GM18861 (cell line): ENCODE measurements at regions not wholly inside any gene's neighbourhood (a gene's known extent, or its start where the extent isn't known, plus 50 kb on each side); places are given as distances from the start of the nearest gene placed in this dataset.

Experiments
- ATAC-seq: cut with Tn5 transposase; IDR thresholded peaks from one replicate; pipeline ENCODE4 v1.9.1; 2021; ENCODE audit not compliant: unreplicated experiment

- peak; percentile 78 for ATAC-seq
Observed at GRCh38 chr6:99219788-99220187, 129.7 kb downstream of the FAXC start.

GRCh38 chr6:99216959-99217358, 132.5 kb downstream of the FAXC start:
- ATAC-seq = no peak

- no peak for ATAC-seq
Observed at GRCh38 chr6:99195986-99196655, 153.4 kb downstream of the FAXC start.

GRCh38 chr6:99192561-99192960, 156.9 kb downstream of the FAXC start:
- no peak for ATAC-seq

DNA sequence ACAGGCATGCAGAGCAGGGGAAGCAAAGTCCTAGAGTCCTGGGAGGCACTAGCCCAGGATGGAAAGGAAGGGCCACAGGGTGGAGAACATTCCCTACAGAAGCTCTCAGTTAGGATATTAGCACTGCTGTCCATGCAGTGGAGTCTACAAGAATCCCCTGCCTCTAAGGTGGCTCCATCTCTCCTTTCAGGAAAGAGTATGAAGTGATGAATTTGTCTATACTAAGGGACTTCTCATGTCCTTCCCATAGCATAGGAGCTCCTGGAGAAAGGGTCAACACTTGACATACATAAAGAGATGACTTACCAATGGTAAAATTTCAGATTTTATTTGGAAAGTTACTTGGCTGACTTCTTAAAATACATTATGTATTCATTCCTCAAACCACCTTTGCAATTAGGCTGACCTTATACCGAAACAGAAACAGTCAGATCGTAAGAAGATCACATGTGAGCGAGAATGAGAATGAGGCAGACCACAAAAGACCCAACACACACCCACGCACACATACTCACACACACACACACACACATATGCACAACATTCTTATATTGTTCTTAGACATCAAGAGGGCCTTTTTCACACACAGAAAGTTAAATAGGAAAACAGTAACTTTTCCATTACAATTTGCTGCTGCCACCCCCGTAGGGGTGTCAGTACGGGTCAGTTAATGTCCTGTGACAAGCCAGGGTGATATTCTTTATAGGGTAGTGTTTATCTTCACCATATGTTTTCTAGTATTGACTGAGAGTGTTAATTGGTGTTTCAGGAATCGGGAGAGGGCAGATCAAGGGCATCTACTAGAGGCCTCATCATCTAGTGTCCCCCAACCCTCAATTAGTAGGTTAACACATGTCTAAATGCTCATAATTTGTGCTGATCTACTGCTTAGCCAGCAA, 159.4 kb downstream of the FAXC start:
- ATAC-seq = peak; percentile 98

DNA sequence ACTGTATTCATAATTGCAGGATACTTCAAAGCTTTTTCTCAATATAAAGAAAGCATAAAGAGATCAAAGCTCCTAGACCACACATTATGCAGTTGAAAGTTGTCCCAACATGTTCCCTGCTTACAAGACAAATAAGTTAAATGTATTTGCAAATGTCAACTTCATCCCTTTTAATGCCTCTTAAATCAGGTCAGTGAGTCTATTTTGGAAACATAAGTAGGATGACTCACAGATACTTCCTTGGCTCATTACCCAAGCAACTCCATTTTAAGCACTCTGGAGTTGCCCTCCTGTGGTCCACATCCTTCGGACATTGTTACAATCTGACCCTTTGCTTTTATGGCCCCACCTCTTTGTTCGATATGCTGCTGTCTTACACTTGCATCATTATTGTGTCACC, 162.0 kb downstream of the FAXC start:
- ATAC-seq = no peak

DNA sequence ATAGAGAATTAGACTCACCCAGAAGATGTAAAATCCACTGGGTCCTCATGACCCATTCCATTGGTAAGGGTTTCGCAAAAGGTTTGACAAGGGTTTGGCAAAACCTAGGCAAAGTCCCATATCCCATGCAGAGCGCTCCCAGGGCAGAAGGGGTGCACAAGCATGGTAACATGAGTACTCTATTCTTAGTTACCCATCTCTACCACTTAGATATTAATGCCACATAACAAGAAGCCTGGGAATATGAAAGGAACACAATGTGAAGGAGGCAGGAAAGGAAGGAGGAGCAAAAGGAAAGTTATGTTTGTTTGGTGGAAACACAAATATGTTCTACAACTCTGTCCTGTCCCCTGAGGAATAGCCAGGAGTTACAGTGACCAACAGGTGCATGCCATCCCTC, 163.1 kb downstream of the FAXC start:
- no peak for ATAC-seq

- no peak for ATAC-seq
Observed at GRCh38 chr6:99185525-99185924, 163.9 kb downstream of the FAXC start.

DNA sequence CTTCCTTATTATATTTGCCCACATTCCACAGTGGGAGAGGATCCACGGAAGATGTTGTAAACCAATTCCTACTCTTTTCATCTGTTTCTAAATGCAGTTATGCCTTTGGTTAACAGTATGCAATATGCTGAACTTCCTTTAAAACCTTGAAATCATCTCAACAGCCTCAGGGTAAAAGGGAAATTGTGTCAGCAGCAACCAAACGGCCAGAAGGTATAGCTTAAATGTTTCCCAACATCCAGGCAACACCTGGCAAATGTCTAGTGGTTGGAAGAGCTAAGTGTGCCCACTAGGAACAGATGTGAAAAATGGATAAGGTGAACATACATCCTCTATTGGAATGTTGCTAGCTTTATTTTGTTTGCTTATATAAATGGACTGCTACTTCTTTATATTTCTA, 164.8 kb downstream of the FAXC start:
- no peak for ATAC-seq

DNA sequence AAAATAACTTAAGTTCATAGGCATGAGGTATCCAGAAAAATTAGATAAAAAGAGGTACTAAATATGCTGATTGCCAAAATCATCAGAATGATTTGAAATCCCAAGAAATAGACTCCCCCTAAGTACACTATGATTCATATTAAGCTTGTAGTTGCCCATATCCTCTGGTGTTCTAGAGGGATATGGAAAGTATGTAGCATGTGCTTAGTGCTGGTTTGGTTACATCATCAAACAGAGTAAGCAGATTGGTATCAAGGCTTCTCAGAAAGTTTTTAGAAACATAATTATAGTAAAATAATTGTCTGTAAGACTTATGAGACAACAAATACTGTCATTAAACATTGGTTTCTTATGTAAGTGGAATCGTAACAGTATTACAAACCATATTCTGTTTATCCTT, 166.4 kb downstream of the FAXC start:
- ATAC-seq = no peak

- no peak for ATAC-seq
Observed at GRCh38 chr6:99181174-99181573, 168.3 kb downstream of the FAXC start.

DNA sequence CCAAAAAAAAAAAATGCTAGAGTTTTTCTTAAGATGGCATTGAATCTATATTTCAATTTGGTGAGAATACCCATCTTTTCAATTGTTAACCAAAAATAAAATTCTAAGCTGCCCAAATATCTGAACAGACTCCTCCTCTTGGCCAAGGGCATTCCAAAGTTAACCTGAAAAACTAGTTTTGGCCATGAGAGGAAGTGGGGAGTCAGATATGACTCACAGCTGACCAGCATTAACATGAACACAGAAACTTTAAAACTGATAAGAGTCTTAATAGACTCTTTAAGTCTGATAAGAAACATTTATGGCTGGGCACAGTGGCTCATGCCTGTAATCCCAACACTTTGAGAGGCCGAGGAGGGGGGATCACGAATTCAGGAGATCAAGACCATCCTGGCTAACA, 171.3 kb downstream of the FAXC start:
- ATAC-seq = peak; percentile 62

DNA sequence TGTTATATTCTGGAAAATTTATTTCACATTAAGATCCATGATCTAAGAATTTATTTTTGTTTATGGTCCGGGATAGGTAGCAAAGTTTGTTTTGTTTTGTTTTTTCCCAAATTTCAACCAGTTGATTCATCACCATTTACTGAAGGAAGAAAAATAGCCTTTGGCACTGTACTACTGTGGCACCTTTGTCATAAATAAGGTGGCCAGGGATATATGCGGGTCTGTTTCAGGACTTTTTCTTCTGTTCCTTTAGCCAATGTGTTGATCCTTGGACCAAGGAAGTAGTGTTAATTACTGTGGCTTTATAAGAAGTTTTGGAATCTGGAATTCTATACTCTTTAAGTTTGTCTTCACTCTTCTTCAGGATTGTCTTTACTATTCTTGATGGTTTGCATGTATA, 171.7 kb downstream of the FAXC start:
- no peak for ATAC-seq

DNA sequence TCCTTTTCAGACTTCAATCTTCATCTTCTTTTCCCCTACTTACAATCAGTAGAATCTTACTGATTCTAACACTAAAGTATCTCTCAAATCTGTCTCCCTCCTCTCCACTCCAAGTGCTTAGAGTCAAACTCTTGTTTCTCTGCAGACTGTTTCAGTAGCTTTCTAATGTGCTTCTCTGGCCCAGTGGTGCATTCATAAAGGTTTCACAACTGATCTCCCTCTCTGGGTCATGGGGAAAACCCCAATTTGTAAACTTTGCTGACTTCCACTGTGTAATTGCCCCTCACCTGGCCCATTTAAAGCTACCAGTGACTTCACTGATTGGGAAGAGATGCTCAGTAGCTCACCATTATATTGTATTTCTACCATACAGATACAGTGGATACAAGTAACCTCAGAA, 183.6 kb downstream of the FAXC start:
- ATAC-seq = peak; percentile 63

- no peak for ATAC-seq
Observed at GRCh38 chr6:99152347-99152643, 197.2 kb downstream of the FAXC start.

- ATAC-seq = peak; percentile 94
Observed at GRCh38 chr6:99151634-99152346, 197.7 kb downstream of the FAXC start.

GRCh38 chr6:99148761-99149160, 200.7 kb downstream of the FAXC start:
- ATAC-seq = no peak

GRCh38 chr6:99148111-99148510, 200.4 kb upstream of the FBXL4 start:
- no peak for ATAC-seq

DNA sequence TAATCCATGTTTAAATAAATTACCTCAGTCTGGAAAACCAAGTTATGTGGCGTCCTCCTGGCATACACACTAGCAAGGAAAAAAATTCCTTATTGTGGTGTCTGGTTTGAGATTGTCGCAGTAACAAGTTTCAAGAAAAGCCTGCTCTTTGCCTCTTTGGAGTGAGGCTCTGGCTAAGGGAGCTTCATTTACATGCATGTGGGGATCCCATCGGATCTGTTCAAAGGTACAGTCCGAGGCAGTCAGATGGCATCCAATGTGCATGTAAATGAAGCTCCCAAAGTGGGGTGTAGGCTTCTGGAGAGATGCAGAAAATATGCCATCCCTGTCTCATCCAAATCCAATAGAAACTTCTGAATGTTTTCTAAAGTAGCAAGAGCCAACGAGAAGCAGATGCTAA, 199.5 kb upstream of the FBXL4 start:
- no peak for ATAC-seq

DNA sequence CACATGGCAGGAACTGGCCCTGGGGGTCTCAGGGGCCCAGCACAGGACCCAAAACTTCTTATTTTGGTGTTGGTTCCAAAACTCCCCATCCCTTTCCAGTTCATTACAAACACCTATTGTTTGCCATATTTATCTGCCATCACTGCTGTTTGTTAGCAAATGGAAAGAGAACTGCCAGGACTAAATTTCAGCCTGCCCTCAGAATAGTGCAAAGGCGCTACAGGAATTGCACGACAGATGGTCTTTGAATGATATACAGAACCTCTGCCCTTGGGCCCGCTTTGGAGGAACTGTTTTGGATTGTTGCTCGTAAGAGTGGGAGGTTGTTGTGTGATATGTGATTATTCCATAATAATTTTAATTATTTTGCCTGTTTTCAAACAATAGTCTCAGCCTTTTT, 199.0 kb upstream of the FBXL4 start:
- ATAC-seq = no peak

- ATAC-seq = no peak
Observed at GRCh38 chr6:99145738-99146137, 198.0 kb upstream of the FBXL4 start.
